GM12878 (cell line): ENCODE measurements at regions not wholly inside any gene's neighbourhood (a gene's known extent, or its start where the extent isn't known, plus 50 kb on each side); places are given as distances from the start of the nearest gene placed in this dataset.

Source experiments
- ATAC-seq: fragments of 200-7000 bp; cut with Tn5 transposase; 3 replicates; pipeline ENCODE4 v1.9.1; 2020; ENCODE audit warnings: mild to moderate bottlenecking, moderate library complexity
- BruUV-seq: library from RNA; stranded (reverse); fragments of 400-500 nt; replicated peaks from 2 replicates; lab custom pipeline; 2021; lab: Mats Ljungman, UMichigan
- CTCF ChIA-PET: fragments of 300-600 bp; sonication (Branson Sonifier 250); formaldehyde crosslinking; extraction: SDS; loops from one replicate; lab custom pipeline; 2021; ENCODE audit warnings: inconsistent platforms; lab: Yijun Ruan, JAX
- POLR2A ChIA-PET: fragments of 350-600 bp; formaldehyde crosslinking; extraction: SDS; loops from one replicate; lab custom pipeline; 2021; ENCODE audit warnings: inconsistent platforms; lab: Charles Lee
- RAD21 ChIA-PET: fragments of 300-600 bp; sonication (Branson Sonifier 250); formaldehyde crosslinking; loops from one replicate; lab custom pipeline; 2023; ENCODE audit warnings: antibody characterized with exemption; ENCODE audit not compliant: unreplicated experiment; lab: Charles Lee
- SMC1A ChIA-PET: fragments of 300-600 bp; sonication (Branson Sonifier 250); formaldehyde crosslinking; loops from one replicate; lab custom pipeline; 2023; ENCODE audit not compliant: unreplicated experiment, uncharacterized antibody; lab: Charles Lee
- DNase-seq: peaks from one replicate; pipeline ENCODE4 v3.0.0-alpha.2; 2011; ENCODE audit warnings: low read depth, low spot score
- FAIRE-seq: peaks from 3 replicates; lab custom pipeline; 2011; peaks lifted over from hg19 to GRCh38; lab: Jason Lieb, UNC
- H2AFZ ChIP-seq: 2 replicates; pipeline ENCODE4 v1.6.0; 2011; ENCODE audit warnings: low read depth, low read length, control low read depth; ENCODE audit not compliant: control insufficient read depth
- H3K27ac ChIP-seq: 2 replicates; pipeline ENCODE4 v1.5.1; 2011; ENCODE audit warnings: control low read depth; ENCODE audit not compliant: control insufficient read depth, insufficient read depth
- H3K27me3 ChIP-seq, 2 experiments: replicated peaks in 1 of 2; 2 replicates each; pipeline versions ENCODE4 v1.6.0 to v1.6.1; 2011; ENCODE audit warnings: low read length in 1 of 2; ENCODE audit not compliant: control insufficient read depth in 2 of 2, insufficient read depth in 2 of 2
- H3K36me3 ChIP-seq, 2 experiments: 2 replicates each; pipeline ENCODE4 v1.5.1; 2011; ENCODE audit warnings: low read length in 1 of 2; ENCODE audit not compliant: control insufficient read depth in 2 of 2, insufficient read depth in 2 of 2
- H3K4me1 ChIP-seq: 2 replicates; pipeline ENCODE4 v1.6.1; 2011; ENCODE audit warnings: mild to moderate bottlenecking, low read length, moderate library complexity, mixed read lengths; ENCODE audit not compliant: control insufficient read depth, insufficient read depth
- H3K4me2 ChIP-seq: 2 replicates; pipeline ENCODE4 v1.6.0; 2011; ENCODE audit warnings: control low read depth; ENCODE audit not compliant: control insufficient read depth, insufficient read depth
- H3K4me3 ChIP-seq: fragments of 200-600 bp; sonication (generic); 2 replicates; pipeline ENCODE4 v1.5.1; 2016
- H3K79me2 ChIP-seq: 2 replicates; pipeline ENCODE4 v1.6.0; 2011; ENCODE audit warnings: low read length; ENCODE audit not compliant: control insufficient read depth, insufficient read depth
- H3K9ac ChIP-seq: 2 replicates; pipeline ENCODE4 v1.8.0; 2011; ENCODE audit warnings: low read length, control low read depth, mixed read lengths; ENCODE audit not compliant: control insufficient read depth, insufficient read depth
- H3K9me3 ChIP-seq: replicated peaks from 3 replicates; pipeline ENCODE4 v1.5.1; 2011; ENCODE audit warnings: mild to moderate bottlenecking, low read length; ENCODE audit not compliant: control insufficient read depth, insufficient read depth
- H4K20me1 ChIP-seq: 2 replicates; pipeline ENCODE4 v1.6.0; 2011; ENCODE audit not compliant: control insufficient read depth, insufficient read depth
- ESRRA ChIP-seq: IDR thresholded peaks from 2 replicates; pipeline ENCODE4 v1.6.1; 2012; ENCODE audit warnings: mild to moderate bottlenecking, low read length, improper control_type of control experiment
- HSF1 ChIP-seq: fragments of 150-350 bp; IDR thresholded peaks from 2 replicates; pipeline ENCODE4 v1.6.1; 2014; ENCODE audit warnings: mild to moderate bottlenecking, low read depth, low read length
- POLR2AphosphoS2 ChIP-seq: IDR thresholded peaks from 2 replicates; pipeline ENCODE4 v1.6.1; 2011; ENCODE audit warnings: low read depth, mild to moderate bottlenecking, low read length, improper control_type of control experiment, moderate library complexity
- SMC3 ChIP-seq: IDR thresholded peaks from 2 replicates; pipeline ENCODE4 v1.6.1; 2011; ENCODE audit warnings: low read length, improper control_type of control experiment, borderline replicate concordance
- WGBS: methylation state at CpG from one replicate; pipeline ENCODE4 v1.1.6; 2016; ENCODE audit warnings: low lambda C conversion rate; ENCODE audit not compliant: insufficient replicate concordance, insufficient coverage; ENCODE audit errors: missing lambda C conversion rate; 5-methylcytosine and 5-hydroxymethylcytosine counted together
- in situ Hi-C: fragments of 300-500 bp; cut with MboI; formaldehyde crosslinking; loops from 9 replicates; pipeline ENCODE4 v1.14.3; 2018; ENCODE audit warnings: mixed read lengths
- intact Hi-C: fragments of 100-400 bp; cut with micrococcal nuclease; formaldehyde crosslinking; loops from one replicate; pipeline ENCODE4 v1.14.2; 2022; ENCODE audit not compliant: unreplicated experiment
- TF ChIP-seq, protein P1 (sequence below): fragments of 450-650 bp; IDR thresholded peaks from 2 replicates; pipeline ENCODE4 v1.6.1; 2016; ENCODE audit warnings: mild to moderate bottlenecking, moderate library complexity, borderline replicate concordance

DNA sequence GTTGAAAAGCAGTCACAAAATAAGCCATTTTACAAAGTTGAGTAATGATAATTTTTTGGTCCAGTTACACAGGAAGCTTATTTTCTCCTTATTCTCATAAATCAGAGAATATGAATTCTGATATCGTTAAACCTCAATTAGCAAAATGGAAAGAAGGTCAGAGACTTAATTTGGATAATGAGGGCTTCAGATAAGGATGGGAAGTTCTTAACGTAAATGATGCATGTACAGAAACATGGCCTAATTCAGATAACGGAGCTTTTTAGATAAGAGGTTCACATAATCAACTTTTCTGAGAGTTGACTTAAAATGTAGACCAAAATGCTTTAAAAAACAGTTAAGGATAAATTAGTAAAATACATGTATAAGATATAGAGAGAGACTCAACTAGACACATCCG lies 746.3 kb upstream of the SLC10A2 start:
- Histone ChIP-seq H3K79me2 (no peaks in the 10 kb centered on the region), H3K4me2 (no peak overlapping the region), H3K9me3 (no peaks in the 10 kb centered on the region; the same call in 2 of the 3 replicates), H3K36me3 (no peaks in the 10 kb centered on the region), H3K9ac (no peak overlapping the region), H3K27ac (no peak overlapping the region), H2AFZ (no peak overlapping the region), H3K4me3 (no peak overlapping the region), H3K27me3 (no peaks in the 10 kb centered on the region), H4K20me1 (no peaks in the 10 kb centered on the region), H3K4me1 (no peaks in the 10 kb centered on the region)
- intact Hi-C loops: no loop called here
- no peak for TF ChIP-seq SMC3
- no peak for TF ChIP-seq ESRRA
- TF ChIP-seq HSF1: no peak
- TF ChIP-seq POLR2AphosphoS2: no peak
- SMC1A ChIA-PET: interaction anchor here (1.0 to 2.1 kb wide), 2 partner anchors 9 to 843 kb away, joined by 3 to 4 read pairs; no protein-coding TSS in a partner anchor
- POLR2A ChIA-PET: no interaction called here
- in situ Hi-C loops: no loop called here
- ATAC-seq (no peak), DNase-seq (no peak), FAIRE-seq (no peak)
- CTCF ChIA-PET: no interaction called here
- RAD21 ChIA-PET: no interaction called here
- no TSS peak for BruUV-seq
- WGBS: 50% methylated on average over 4 of the region's 4 CpGs

- ChIA-PET SMC1A (no interaction called here), POLR2A (no interaction called here), RAD21 (no interaction called here), CTCF (no interaction called here)
- Histone ChIP-seq H3K36me3 (no peaks in the 10 kb centered on the region), H3K27me3 (no peaks in the 10 kb centered on the region), H3K9me3 (no peaks in the 10 kb centered on the region; the same call in 2 of the 3 replicates), H3K4me1 (no peaks in the 10 kb centered on the region), H3K4me2 (no peak overlapping the region), H2AFZ (no peak overlapping the region), H4K20me1 (no peaks in the 10 kb centered on the region), H3K27ac (no peak overlapping the region), H3K9ac (no peak overlapping the region), H3K79me2 (no peaks in the 10 kb centered on the region), H3K4me3 (no peak overlapping the region)
- no TSS peak for BruUV-seq
- in situ Hi-C loops (no loop called here), intact Hi-C loops (no loop called here)
- ATAC-seq: no peak
- no peak for DNase-seq
- TF ChIP-seq, protein P1, sequence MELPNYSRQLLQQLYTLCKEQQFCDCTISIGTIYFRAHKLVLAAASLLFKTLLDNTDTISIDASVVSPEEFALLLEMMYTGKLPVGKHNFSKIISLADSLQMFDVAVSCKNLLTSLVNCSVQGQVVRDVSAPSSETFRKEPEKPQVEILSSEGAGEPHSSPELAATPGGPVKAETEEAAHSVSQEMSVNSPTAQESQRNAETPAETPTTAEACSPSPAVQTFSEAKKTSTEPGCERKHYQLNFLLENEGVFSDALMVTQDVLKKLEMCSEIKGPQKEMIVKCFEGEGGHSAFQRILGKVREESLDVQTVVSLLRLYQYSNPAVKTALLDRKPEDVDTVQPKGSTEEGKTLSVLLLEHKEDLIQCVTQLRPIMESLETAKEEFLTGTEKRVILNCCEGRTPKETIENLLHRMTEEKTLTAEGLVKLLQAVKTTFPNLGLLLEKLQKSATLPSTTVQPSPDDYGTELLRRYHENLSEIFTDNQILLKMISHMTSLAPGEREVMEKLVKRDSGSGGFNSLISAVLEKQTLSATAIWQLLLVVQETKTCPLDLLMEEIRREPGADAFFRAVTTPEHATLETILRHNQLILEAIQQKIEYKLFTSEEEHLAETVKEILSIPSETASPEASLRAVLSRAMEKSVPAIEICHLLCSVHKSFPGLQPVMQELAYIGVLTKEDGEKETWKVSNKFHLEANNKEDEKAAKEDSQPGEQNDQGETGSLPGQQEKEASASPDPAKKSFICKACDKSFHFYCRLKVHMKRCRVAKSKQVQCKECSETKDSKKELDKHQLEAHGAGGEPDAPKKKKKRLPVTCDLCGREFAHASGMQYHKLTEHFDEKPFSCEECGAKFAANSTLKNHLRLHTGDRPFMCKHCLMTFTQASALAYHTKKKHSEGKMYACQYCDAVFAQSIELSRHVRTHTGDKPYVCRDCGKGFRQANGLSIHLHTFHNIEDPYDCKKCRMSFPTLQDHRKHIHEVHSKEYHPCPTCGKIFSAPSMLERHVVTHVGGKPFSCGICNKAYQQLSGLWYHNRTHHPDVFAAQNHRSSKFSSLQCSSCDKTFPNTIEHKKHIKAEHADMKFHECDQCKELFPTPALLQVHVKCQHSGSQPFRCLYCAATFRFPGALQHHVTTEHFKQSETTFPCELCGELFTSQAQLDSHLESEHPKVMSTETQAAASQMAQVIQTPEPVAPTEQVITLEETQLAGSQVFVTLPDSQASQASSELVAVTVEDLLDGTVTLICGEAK: no peak
- 47% methylated on average over 3 of the region's 3 CpGs for WGBS
- no peak for FAIRE-seq
These were observed 743.8 kb upstream of the SLC10A2 start for GRCh38 chr13:103810026-103810425.
